Immature natural killer cell (primary cell): ENCODE measurements at regions not wholly inside any gene's neighbourhood (a gene's known extent, or its start where the extent isn't known, plus 50 kb on each side); places are given as distances from the start of the nearest gene placed in this dataset.

ENCODE experiments used
- DNase-seq, 3 donors: peaks; one replicate each; pipeline ENCODE4 v3.0.0; 2022; ENCODE audit warnings: mixed read lengths in 1 of 3
- H3K27ac Mint-ChIP-seq, 6 donors: one replicate each; pipeline ENCODE4 v1.8.0; 2020; ENCODE audit warnings: mixed read lengths in 6 of 6, mild to moderate bottlenecking in 5 of 6, inconsistent platforms in 4 of 6, moderate library complexity in 3 of 6
- H3K27me3 Mint-ChIP-seq, 3 donors: one replicate each; pipeline ENCODE4 v1.8.0; 2020 to 2021; ENCODE audit warnings: low read depth in 3 of 3, mild to moderate bottlenecking in 3 of 3, mixed read lengths in 3 of 3, moderate library complexity in 3 of 3, inconsistent platforms in 1 of 3
- H3K36me3 Mint-ChIP-seq, 3 donors: one replicate each; pipeline ENCODE4 v1.8.0; 2020; ENCODE audit warnings: mixed read lengths in 3 of 3, inconsistent platforms in 2 of 3, mild to moderate bottlenecking in 2 of 3
- H3K4me1 Mint-ChIP-seq, 2 donors: one replicate each; pipeline ENCODE4 v1.8.0; 2020; ENCODE audit warnings: inconsistent platforms in 2 of 2, mild to moderate bottlenecking in 2 of 2, mixed read lengths in 2 of 2, moderate library complexity in 1 of 2
- H3K4me3 Mint-ChIP-seq, 5 donors: one replicate each; pipeline ENCODE4 v1.8.0; 2020; ENCODE audit warnings: mild to moderate bottlenecking in 5 of 5, mixed read lengths in 5 of 5, inconsistent platforms in 3 of 5, moderate library complexity in 3 of 5
- H3K9me3 Mint-ChIP-seq, 6 donors: one replicate each; pipeline ENCODE4 v1.8.0; 2020; ENCODE audit warnings: mild to moderate bottlenecking in 6 of 6, mixed read lengths in 6 of 6, inconsistent platforms in 4 of 6, moderate library complexity in 3 of 6

- Mint-ChIP-seq H3K27ac (no peak overlapping the region), H3K36me3 (no peaks in the 10 kb centered on the region), H3K4me1 (no peaks in the 10 kb centered on the region), H3K4me3 (no peak overlapping the region), H3K9me3 (no peaks in the 10 kb centered on the region), H3K27me3 (peaks cover 0 to 9% (median 2%) of the 10 kb centered on the region in 3 donors)
- DNase-seq: no peak
These were observed 163.2 kb upstream of the GPR26 start for GRCh38 chr10:123502983-123503382.

GRCh38 chr10:123506455-123506854 lies 159.7 kb upstream of the GPR26 start:
- no peaks in the 10 kb centered on the region for H3K9me3 Mint-ChIP-seq
- DNase-seq: no peak
- H3K27me3 Mint-ChIP-seq: peaks cover 2 to 15% (median 8%) of the 10 kb centered on the region in 3 donors
- no peak overlapping the region for H3K27ac Mint-ChIP-seq
- H3K36me3 Mint-ChIP-seq: no peaks in the 10 kb centered on the region
- H3K4me3 Mint-ChIP-seq: no peak overlapping the region
- no peaks in the 10 kb centered on the region for H3K4me1 Mint-ChIP-seq

- no peak for DNase-seq
- Mint-ChIP-seq H3K36me3 (no peaks in the 10 kb centered on the region), H3K4me3 (no peak overlapping the region), H3K4me1 (no peaks in the 10 kb centered on the region), H3K9me3 (no peaks in the 10 kb centered on the region), H3K27me3 (peaks cover 2 to 10% (median 6%) of the 10 kb centered on the region in 3 donors), H3K27ac (no peak overlapping the region)
These were observed 158.9 kb upstream of the GPR26 start for GRCh38 chr10:123507298-123507697.

GRCh38 chr10:123509338-123509737 lies 156.8 kb upstream of the GPR26 start:
- Mint-ChIP-seq H3K27ac (no peak overlapping the region), H3K4me1 (no peaks in the 10 kb centered on the region), H3K27me3 (peaks cover 2 to 10% (median 6%) of the 10 kb centered on the region in 3 donors), H3K4me3 (no peak overlapping the region), H3K36me3 (no peaks in the 10 kb centered on the region), H3K9me3 (no peaks in the 10 kb centered on the region)
- no peak for DNase-seq

DNA sequence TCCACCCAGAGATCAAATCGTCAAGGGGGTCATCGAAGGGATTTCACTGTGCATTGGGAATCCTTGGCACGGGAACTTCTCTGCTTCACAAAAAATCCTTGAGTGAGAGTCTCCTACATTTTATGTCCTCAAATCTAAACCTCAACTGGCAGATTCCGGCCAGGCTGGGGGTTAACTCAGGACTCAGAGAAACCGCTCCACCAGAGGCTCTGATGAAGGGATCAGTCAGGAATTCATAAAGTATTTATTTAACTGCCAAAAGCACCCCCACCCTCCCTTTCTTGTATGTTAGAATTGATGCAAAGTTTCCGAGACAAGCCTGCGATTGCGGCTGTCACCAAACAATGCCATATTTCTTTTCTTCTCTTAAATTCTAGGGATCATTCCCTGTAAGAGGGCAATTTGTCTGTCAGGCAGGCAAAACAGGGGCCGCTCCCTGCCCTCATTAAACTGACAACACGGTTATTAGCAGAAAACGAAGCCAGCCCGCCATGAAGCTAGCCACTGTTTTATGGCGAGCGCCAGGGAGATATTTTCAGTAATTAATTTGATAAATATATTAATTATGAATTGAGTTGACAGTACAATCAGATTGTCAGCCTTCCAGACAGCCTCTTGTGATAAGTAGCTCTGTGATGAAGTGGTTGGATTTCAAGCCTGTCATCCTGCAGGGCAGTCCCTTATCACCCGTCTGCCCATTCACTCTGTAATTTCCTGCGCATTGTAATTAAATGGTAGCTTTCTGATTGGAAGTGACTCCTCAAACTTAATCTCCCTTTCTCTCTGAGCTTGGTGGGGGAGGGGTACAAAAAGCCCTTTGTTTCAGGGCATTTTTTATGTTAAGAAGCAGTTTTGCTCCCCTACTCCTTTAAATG lies 153.0 kb upstream of the GPR26 start:
- Mint-ChIP-seq H3K36me3 (no peaks in the 10 kb centered on the region), H3K9me3 (no peaks in the 10 kb centered on the region), H3K27ac (no peak overlapping the region), H3K27me3 (peaks cover 6 to 7% (median 7%) of the 10 kb centered on the region in 3 donors), H3K4me1 (no peaks in the 10 kb centered on the region), H3K4me3 (no peak overlapping the region)
- DNase-seq: no peak

- Mint-ChIP-seq H3K9me3 (no peaks in the 10 kb centered on the region), H3K4me3 (no peak overlapping the region), H3K27me3 (peaks cover 6 to 7% (median 7%) of the 10 kb centered on the region in 3 donors), H3K36me3 (no peaks in the 10 kb centered on the region), H3K4me1 (no peaks in the 10 kb centered on the region), H3K27ac (no peak overlapping the region)
- DNase-seq: no peak
These were observed 152.3 kb upstream of the GPR26 start for GRCh38 chr10:123513870-123514269.

DNA sequence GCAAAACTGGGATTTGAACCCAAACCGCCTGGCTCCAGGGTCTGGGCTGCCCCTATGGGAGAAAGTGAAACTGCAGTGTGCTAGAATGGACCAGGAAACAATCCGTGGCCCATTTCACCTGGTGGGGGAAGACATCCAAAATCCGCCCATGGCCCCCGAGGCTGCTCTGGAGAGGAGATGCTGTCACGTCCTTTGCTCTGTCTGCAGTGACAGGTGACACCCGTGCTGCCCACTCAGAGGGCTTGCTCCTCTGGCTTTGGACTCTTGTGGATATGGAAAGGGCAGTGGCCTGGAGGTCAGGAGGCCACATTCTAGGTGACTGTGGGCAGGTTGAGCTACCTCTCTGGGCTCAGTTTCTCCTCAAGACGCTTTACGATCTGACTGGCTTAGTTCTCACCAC lies 151.2 kb upstream of the GPR26 start:
- H3K9me3 Mint-ChIP-seq: no peaks in the 10 kb centered on the region
- no peak overlapping the region for H3K4me3 Mint-ChIP-seq
- H3K27ac Mint-ChIP-seq: no peak overlapping the region
- no peak for DNase-seq
- peaks cover 0 to 7% (median 4%) of the 10 kb centered on the region in 3 donors for H3K27me3 Mint-ChIP-seq
- no peaks in the 10 kb centered on the region for H3K36me3 Mint-ChIP-seq
- no peaks in the 10 kb centered on the region for H3K4me1 Mint-ChIP-seq

- H3K36me3 Mint-ChIP-seq: no peaks in the 10 kb centered on the region
- H3K27ac Mint-ChIP-seq: no peak overlapping the region
- H3K27me3 Mint-ChIP-seq: peaks cover 0 to 4% (median 3%) of the 10 kb centered on the region in 3 donors
- DNase-seq: no peak
- H3K4me3 Mint-ChIP-seq: no peak overlapping the region
- no peaks in the 10 kb centered on the region for H3K4me1 Mint-ChIP-seq
- no peaks in the 10 kb centered on the region for H3K9me3 Mint-ChIP-seq
These were observed 150.5 kb upstream of the GPR26 start for GRCh38 chr10:123515661-123516060.

DNA sequence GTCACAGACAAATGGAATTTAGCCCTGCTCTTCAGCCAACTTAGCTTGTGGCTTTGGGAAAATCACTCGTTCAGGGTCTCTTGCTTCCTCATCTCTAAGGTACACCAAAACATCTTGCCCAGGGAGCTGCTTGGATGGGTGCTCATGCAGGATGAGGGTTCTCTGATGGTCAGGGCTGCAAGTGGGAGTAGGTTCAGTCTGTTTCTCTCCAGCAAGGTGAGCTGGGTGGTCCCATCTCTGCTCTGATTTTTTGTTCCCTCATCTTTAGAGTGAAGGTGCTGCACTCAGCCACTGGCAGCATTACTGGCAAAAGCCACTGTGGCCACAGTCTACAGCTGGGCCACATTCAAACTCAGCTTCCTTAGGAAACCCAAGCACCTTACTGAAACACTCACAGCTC lies 149.9 kb upstream of the GPR26 start:
- DNase-seq: no peak
- H3K27ac Mint-ChIP-seq: no peak overlapping the region
- no peaks in the 10 kb centered on the region for H3K9me3 Mint-ChIP-seq
- H3K36me3 Mint-ChIP-seq: no peaks in the 10 kb centered on the region
- H3K27me3 Mint-ChIP-seq: peaks cover 0 to 4% (median 0%) of the 10 kb centered on the region in 3 donors
- H3K4me3 Mint-ChIP-seq: no peak overlapping the region
- H3K4me1 Mint-ChIP-seq: no peaks in the 10 kb centered on the region

GRCh38 chr10:123517426-123517825 lies 148.7 kb upstream of the GPR26 start:
- Mint-ChIP-seq H3K4me1 (no peaks in the 10 kb centered on the region), H3K27ac (no peak overlapping the region), H3K9me3 (no peaks in the 10 kb centered on the region), H3K4me3 (no peak overlapping the region), H3K27me3 (peaks cover 0 to 4% (median 0%) of the 10 kb centered on the region in 3 donors), H3K36me3 (no peaks in the 10 kb centered on the region)
- DNase-seq: no peak

GRCh38 chr10:123517901-123518300 lies 148.3 kb upstream of the GPR26 start:
- H3K27ac Mint-ChIP-seq: no peak overlapping the region

GRCh38 chr10:123518765-123519164 lies 147.4 kb upstream of the GPR26 start:
- Mint-ChIP-seq H3K36me3 (no peaks in the 10 kb centered on the region), H3K9me3 (no peaks in the 10 kb centered on the region), H3K27me3 (peaks cover 0 to 4% (median 0%) of the 10 kb centered on the region in 3 donors), H3K4me1 (no peaks in the 10 kb centered on the region), H3K4me3 (no peak overlapping the region), H3K27ac (no peak overlapping the region)
- no peak for DNase-seq

More at GRCh38 chr10:123517901-123518300, 148.3 kb upstream of the GPR26 start:
- H3K4me3 Mint-ChIP-seq: no peak overlapping the region
- no peaks in the 10 kb centered on the region for H3K4me1 Mint-ChIP-seq
- H3K36me3 Mint-ChIP-seq: no peaks in the 10 kb centered on the region
- H3K27me3 Mint-ChIP-seq: peaks cover 0 to 4% (median 0%) of the 10 kb centered on the region in 3 donors
- no peak for DNase-seq
- H3K9me3 Mint-ChIP-seq: no peaks in the 10 kb centered on the region

GRCh38 chr10:123519861-123520260 lies 146.3 kb upstream of the GPR26 start:
- Mint-ChIP-seq H3K36me3 (no peaks in the 10 kb centered on the region), H3K27me3 (peaks cover 0 to 4% (median 2%) of the 10 kb centered on the region in 3 donors), H3K4me3 (no peak overlapping the region), H3K4me1 (no peaks in the 10 kb centered on the region), H3K27ac (no peak overlapping the region), H3K9me3 (no peaks in the 10 kb centered on the region)
- DNase-seq: no peak

DNA sequence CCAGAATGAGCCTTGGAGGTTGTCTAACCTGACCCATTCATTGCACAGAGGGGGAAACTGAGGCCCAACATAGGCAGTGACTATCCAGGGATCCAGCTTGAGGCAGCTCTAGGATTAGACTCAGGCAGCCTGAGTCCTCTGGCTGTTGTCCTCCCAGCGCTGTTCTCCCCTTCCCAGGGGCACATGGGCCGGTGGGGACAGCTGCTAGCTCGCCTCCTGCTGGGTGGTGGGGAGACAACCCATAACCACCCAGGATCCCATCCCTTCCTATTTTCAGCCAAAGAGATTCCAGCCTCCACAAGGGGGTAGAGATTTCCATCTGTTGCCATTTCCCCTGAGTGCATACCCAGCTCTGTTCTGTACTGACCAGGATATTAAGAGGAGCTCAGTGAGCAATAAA lies 145.1 kb upstream of the GPR26 start:
- Mint-ChIP-seq H3K4me1 (no peaks in the 10 kb centered on the region), H3K27me3 (peaks cover 0 to 4% (median 0%) of the 10 kb centered on the region in 3 donors), H3K9me3 (no peaks in the 10 kb centered on the region), H3K36me3 (no peaks in the 10 kb centered on the region), H3K27ac (no peak overlapping the region), H3K4me3 (no peak overlapping the region)
- no peak for DNase-seq

- Mint-ChIP-seq H3K4me3 (no peak overlapping the region), H3K27ac (no peak overlapping the region), H3K4me1 (no peaks in the 10 kb centered on the region), H3K36me3 (no peaks in the 10 kb centered on the region), H3K9me3 (no peaks in the 10 kb centered on the region), H3K27me3 (peaks cover 0 to 4% (median 0%) of the 10 kb centered on the region in 3 donors)
- no peak for DNase-seq
These were observed 144.6 kb upstream of the GPR26 start for GRCh38 chr10:123521556-123521955.
